GM21619 (cell line): ENCODE measurements at regions not wholly inside any gene's neighbourhood (a gene's known extent, or its start where the extent isn't known, plus 50 kb on each side); places are given as distances from the start of the nearest gene placed in this dataset.

Experiments used
- ATAC-seq: cut with Tn5 transposase; IDR thresholded peaks from one replicate; pipeline ENCODE4 v1.9.1; 2021; ENCODE audit not compliant: unreplicated experiment

- ATAC-seq, result no peak
These were observed 102.4 kb downstream of the EFNB2 start for GRCh38 chr13:106433066-106433465.

GRCh38 chr13:106432636-106433035 lies 102.8 kb downstream of the EFNB2 start:
- no peak for ATAC-seq

- ATAC-seq, result no peak
These were observed 108.6 kb downstream of the EFNB2 start for GRCh38 chr13:106426909-106427308.

GRCh38 chr13:106425661-106426060 lies 109.8 kb downstream of the EFNB2 start:
- no peak for ATAC-seq

- no peak for ATAC-seq
These were observed 110.7 kb downstream of the EFNB2 start for GRCh38 chr13:106424805-106425204.

GRCh38 chr13:106423530-106423929 lies 111.9 kb downstream of the EFNB2 start:
- peak; percentile 59 for ATAC-seq

- ATAC-seq, result no peak
These were observed 116.9 kb downstream of the EFNB2 start for GRCh38 chr13:106418556-106418955.

GRCh38 chr13:106417467-106418110 lies 117.9 kb downstream of the EFNB2 start:
- ATAC-seq, result no peak

GRCh38 chr13:106416645-106417044 lies 118.8 kb downstream of the EFNB2 start:
- no peak for ATAC-seq

- no peak for ATAC-seq
These were observed 119.5 kb downstream of the EFNB2 start for GRCh38 chr13:106415971-106416370.

- ATAC-seq, result no peak
These were observed 120.0 kb downstream of the EFNB2 start for GRCh38 chr13:106415442-106415841.

GRCh38 chr13:106407338-106407737 lies 128.1 kb downstream of the EFNB2 start:
- ATAC-seq, result peak; percentile 74

- no peak for ATAC-seq
These were observed 129.7 kb downstream of the EFNB2 start for GRCh38 chr13:106405731-106406130.

GRCh38 chr13:106403280-106403679 lies 132.2 kb downstream of the EFNB2 start:
- no peak for ATAC-seq

- no peak for ATAC-seq
These were observed 132.6 kb downstream of the EFNB2 start for GRCh38 chr13:106402866-106403265.

GRCh38 chr13:106401081-106401480 lies 134.4 kb downstream of the EFNB2 start:
- no peak for ATAC-seq

GRCh38 chr13:106400289-106400688 lies 135.2 kb downstream of the EFNB2 start:
- no peak for ATAC-seq

- ATAC-seq, result no peak
These were observed 137.2 kb downstream of the EFNB2 start for GRCh38 chr13:106398289-106398688.

GRCh38 chr13:106393776-106394175 lies 141.7 kb downstream of the EFNB2 start:
- no peak for ATAC-seq

- ATAC-seq, result no peak
These were observed 143.8 kb downstream of the EFNB2 start for GRCh38 chr13:106391681-106392080.

GRCh38 chr13:106391271-106391670 lies 144.2 kb downstream of the EFNB2 start:
- ATAC-seq, result no peak

- no peak for ATAC-seq
These were observed 145.1 kb downstream of the EFNB2 start for GRCh38 chr13:106390367-106390766.

- ATAC-seq, result no peak
These were observed 149.8 kb downstream of the EFNB2 start for GRCh38 chr13:106385654-106386053.
